ENCODE measurements at regions not wholly inside any gene's neighbourhood (a gene's known extent, or its start where the extent isn't known, plus 50 kb on each side); places are given as distances from the start of the nearest gene placed in this dataset.

- TF ChIP-seq CTCF (IDR thresholded peaks at IDR 0.05) (no peak), POLR2A (IDR thresholded peaks at IDR 0.05) (no peak)
Measured at GRCh38 chr5:56466136-56466816, 233.1 kb upstream of the ANKRD55 start.

Data from right lobe of liver (tissue), 4 donors.